C4-2B (cell line): ENCODE measurements at regions not wholly inside any gene's neighbourhood (a gene's known extent, or its start where the extent isn't known, plus 50 kb on each side); places are given as distances from the start of the nearest gene placed in this dataset.

ENCODE experiments used
- H3K27ac ChIP-seq: fragments of 450-650 bp; 2 replicates; pipeline ENCODE4 v1.5.1; 2017
- ZFX ChIP-seq: fragments of 450-650 bp; IDR thresholded peaks from 2 replicates; pipeline ENCODE4 v1.6.1; 2017
- TF ChIP-seq, protein P1 (sequence below): fragments of 450-650 bp; conservative IDR thresholded peaks from 2 replicates; pipeline ENCODE4 v1.5.1; 2017; ENCODE audit warnings: mild to moderate bottlenecking

DNA sequence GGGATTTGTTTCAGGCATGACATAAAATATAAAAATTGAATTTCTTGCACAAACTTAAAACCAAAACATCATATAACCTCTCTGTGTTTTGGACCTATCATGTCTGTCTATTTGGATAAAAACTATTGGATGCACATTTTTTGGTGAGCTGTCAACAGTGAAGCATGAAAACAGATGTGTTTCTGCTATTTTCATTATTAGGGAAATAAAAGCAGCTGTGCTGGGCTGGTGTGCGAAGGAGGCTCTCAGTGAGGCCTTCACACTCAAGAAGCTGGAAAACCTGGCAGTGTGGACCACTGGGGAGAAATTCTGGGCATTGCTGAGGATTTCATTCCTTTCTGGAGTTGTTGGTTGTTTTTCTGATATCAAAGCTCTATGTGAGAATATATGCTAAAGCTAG, 395.3 kb downstream of the GJA1 start:
- TF ChIP-seq ZFX: no peak
- TF ChIP-seq, protein P1, sequence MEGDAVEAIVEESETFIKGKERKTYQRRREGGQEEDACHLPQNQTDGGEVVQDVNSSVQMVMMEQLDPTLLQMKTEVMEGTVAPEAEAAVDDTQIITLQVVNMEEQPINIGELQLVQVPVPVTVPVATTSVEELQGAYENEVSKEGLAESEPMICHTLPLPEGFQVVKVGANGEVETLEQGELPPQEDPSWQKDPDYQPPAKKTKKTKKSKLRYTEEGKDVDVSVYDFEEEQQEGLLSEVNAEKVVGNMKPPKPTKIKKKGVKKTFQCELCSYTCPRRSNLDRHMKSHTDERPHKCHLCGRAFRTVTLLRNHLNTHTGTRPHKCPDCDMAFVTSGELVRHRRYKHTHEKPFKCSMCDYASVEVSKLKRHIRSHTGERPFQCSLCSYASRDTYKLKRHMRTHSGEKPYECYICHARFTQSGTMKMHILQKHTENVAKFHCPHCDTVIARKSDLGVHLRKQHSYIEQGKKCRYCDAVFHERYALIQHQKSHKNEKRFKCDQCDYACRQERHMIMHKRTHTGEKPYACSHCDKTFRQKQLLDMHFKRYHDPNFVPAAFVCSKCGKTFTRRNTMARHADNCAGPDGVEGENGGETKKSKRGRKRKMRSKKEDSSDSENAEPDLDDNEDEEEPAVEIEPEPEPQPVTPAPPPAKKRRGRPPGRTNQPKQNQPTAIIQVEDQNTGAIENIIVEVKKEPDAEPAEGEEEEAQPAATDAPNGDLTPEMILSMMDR: no peak
- no peak overlapping the region for H3K27ac ChIP-seq

- no peak overlapping the region for H3K27ac ChIP-seq
- TF ChIP-seq ZFX: no peak
- TF ChIP-seq, protein P1: no peak
These were observed 400.2 kb downstream of the GJA1 start for GRCh38 chr6:121835662-121836061.

DNA sequence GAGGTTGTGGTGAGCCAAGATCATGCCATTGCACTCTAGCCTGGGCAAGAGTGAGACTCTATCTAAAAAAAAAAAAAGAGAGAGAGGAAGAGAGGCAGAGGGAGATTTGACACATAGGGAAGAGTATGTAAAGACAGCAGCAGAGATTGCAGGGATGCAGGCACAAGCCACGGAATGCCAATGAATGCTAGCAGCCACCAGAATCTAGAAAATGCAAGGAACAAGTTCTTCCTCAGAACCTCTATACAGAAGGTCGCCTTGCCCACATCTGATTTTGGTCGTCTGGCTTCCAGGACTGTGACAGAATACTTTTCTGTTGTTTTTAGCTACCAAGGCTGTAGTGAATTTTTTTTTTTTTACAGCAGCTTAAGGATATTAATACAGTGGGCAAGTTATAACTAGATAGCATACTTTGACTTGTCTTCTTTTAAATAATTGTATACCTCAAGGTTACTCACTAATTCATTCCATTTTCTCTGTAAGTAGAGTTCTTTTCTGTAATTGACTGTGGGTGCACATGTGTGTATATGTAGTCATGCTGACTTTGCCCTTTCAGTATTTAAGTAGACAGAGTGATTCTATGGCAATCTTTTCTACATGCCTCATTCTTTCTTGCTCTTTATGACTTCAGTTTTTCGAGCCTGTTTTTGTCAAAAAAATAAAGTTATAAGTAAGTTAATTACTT, 402.2 kb downstream of the GJA1 start:
- TF ChIP-seq, protein P1: no peak
- TF ChIP-seq ZFX: no peak
- no peak overlapping the region for H3K27ac ChIP-seq

GRCh38 chr6:121838842-121839241, 403.4 kb downstream of the GJA1 start:
- TF ChIP-seq, protein P1: no peak
- TF ChIP-seq ZFX: no peak
- no peak overlapping the region for H3K27ac ChIP-seq

DNA sequence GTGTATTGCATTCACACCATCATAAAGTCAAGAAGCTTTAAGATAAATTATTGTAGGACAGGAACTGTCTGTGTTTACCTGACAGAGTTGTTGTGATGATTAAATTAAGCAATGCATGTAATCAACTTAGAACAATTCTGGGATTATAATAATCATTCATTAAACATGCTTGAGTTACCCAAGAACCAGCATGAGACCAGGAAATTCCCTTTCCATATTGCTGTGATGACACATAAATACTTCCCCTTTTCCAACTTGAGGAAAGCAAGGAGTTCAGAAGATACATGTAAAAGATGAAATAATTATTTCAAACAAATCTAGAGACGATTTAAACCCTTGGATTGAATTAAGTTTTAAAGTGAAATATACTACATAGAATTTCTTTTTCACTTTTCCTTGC, 404.4 kb downstream of the GJA1 start:
- no peak overlapping the region for H3K27ac ChIP-seq
- TF ChIP-seq, protein P1: no peak
- no peak for TF ChIP-seq ZFX

GRCh38 chr6:121844898-121845297, 409.5 kb downstream of the GJA1 start:
- TF ChIP-seq ZFX: no peak
- TF ChIP-seq, protein P1: no peak
- no peak overlapping the region for H3K27ac ChIP-seq

- no peak for TF ChIP-seq ZFX
- TF ChIP-seq, protein P1: no peak
- H3K27ac ChIP-seq: no peak overlapping the region
These were observed 412.5 kb downstream of the GJA1 start for GRCh38 chr6:121847806-121848522.
